ENCODE measurements at regions not wholly inside any gene's neighbourhood (a gene's known extent, or its start where the extent isn't known, plus 50 kb on each side); places are given as distances from the start of the nearest gene placed in this dataset.

- no peak overlapping the region for H3K4me3 ChIP-seq (ENCODE audit: low read length)
- no peaks in the 10 kb centered on the region for H3K9me3 ChIP-seq (ENCODE audit: control insufficient read depth, low read length)
- H3K27me3 ChIP-seq (ENCODE audit: control insufficient read depth, insufficient read depth, low read length) = no peaks in the 10 kb centered on the region
- H3K4me1 ChIP-seq (ENCODE audit: control insufficient read depth, insufficient read depth, low read length) = no peaks in the 10 kb centered on the region
- no peaks in the 10 kb centered on the region for H3K36me3 ChIP-seq (ENCODE audit: control insufficient read depth, insufficient read depth, low read length)
- H3K9ac ChIP-seq (ENCODE audit: low read length) = no peak overlapping the region
Observed at GRCh38 chr4:56102601-56103000, 153.9 kb downstream of the CEP135 start.

GRCh38 chr4:56099378-56099786 lies 150.6 kb downstream of the CEP135 start:
- Histone ChIP-seq H3K9ac (ENCODE audit: low read length) (no peak overlapping the region), H3K4me1 (ENCODE audit: control insufficient read depth, insufficient read depth, low read length) (no peaks in the 10 kb centered on the region), H3K4me3 (ENCODE audit: low read length) (no peak overlapping the region), H3K36me3 (ENCODE audit: control insufficient read depth, insufficient read depth, low read length) (no peaks in the 10 kb centered on the region), H3K27me3 (ENCODE audit: control insufficient read depth, insufficient read depth, low read length) (no peaks in the 10 kb centered on the region), H3K9me3 (ENCODE audit: control insufficient read depth, low read length) (no peaks in the 10 kb centered on the region)

- no peaks in the 10 kb centered on the region for H3K9me3 ChIP-seq (ENCODE audit: control insufficient read depth, low read length)
- H3K9ac ChIP-seq (ENCODE audit: low read length) = no peak overlapping the region
- H3K27me3 ChIP-seq (ENCODE audit: control insufficient read depth, insufficient read depth, low read length) = no peaks in the 10 kb centered on the region
- H3K4me1 ChIP-seq (ENCODE audit: control insufficient read depth, insufficient read depth, low read length) = no peaks in the 10 kb centered on the region
- no peaks in the 10 kb centered on the region for H3K36me3 ChIP-seq (ENCODE audit: control insufficient read depth, insufficient read depth, low read length)
- no peak overlapping the region for H3K4me3 ChIP-seq (ENCODE audit: low read length)
Observed at GRCh38 chr4:56093576-56093975, 144.8 kb downstream of the CEP135 start.

- no peak overlapping the region for H3K9ac ChIP-seq (ENCODE audit: low read length)
- no peaks in the 10 kb centered on the region for H3K27me3 ChIP-seq (ENCODE audit: control insufficient read depth, insufficient read depth, low read length)
- no peaks in the 10 kb centered on the region for H3K36me3 ChIP-seq (ENCODE audit: control insufficient read depth, insufficient read depth, low read length)
- no peaks in the 10 kb centered on the region for H3K9me3 ChIP-seq (ENCODE audit: control insufficient read depth, low read length)
- H3K4me3 ChIP-seq (ENCODE audit: low read length) = no peak overlapping the region
- no peaks in the 10 kb centered on the region for H3K4me1 ChIP-seq (ENCODE audit: control insufficient read depth, insufficient read depth, low read length)
Observed at GRCh38 chr4:56092540-56092939, 143.8 kb downstream of the CEP135 start.

- Histone ChIP-seq H3K9ac (ENCODE audit: low read length) (no peak overlapping the region), H3K4me1 (ENCODE audit: control insufficient read depth, insufficient read depth, low read length) (peaks cover 9% of the 10 kb centered on the region), H3K4me3 (ENCODE audit: low read length) (no peak overlapping the region), H3K9me3 (ENCODE audit: control insufficient read depth, low read length) (no peaks in the 10 kb centered on the region), H3K36me3 (ENCODE audit: control insufficient read depth, insufficient read depth, low read length) (no peaks in the 10 kb centered on the region), H3K27me3 (ENCODE audit: control insufficient read depth, insufficient read depth, low read length) (no peaks in the 10 kb centered on the region)
Observed at GRCh38 chr4:56086561-56086960, 137.8 kb downstream of the CEP135 start.

GRCh38 chr4:56086073-56086541 lies 137.4 kb downstream of the CEP135 start:
- Histone ChIP-seq H3K4me3 (ENCODE audit: low read length) (no peak overlapping the region), H3K4me1 (ENCODE audit: control insufficient read depth, insufficient read depth, low read length) (peaks cover 9% of the 10 kb centered on the region), H3K27me3 (ENCODE audit: control insufficient read depth, insufficient read depth, low read length) (no peaks in the 10 kb centered on the region)

GRCh38 chr4:56085275-56085674 lies 136.5 kb downstream of the CEP135 start:
- Histone ChIP-seq H3K4me1 (ENCODE audit: control insufficient read depth, insufficient read depth, low read length) (peaks cover 9% of the 10 kb centered on the region), H3K27me3 (ENCODE audit: control insufficient read depth, insufficient read depth, low read length) (no peaks in the 10 kb centered on the region), H3K36me3 (ENCODE audit: control insufficient read depth, insufficient read depth, low read length) (no peaks in the 10 kb centered on the region), H3K4me3 (ENCODE audit: low read length) (no peak overlapping the region), H3K9me3 (ENCODE audit: control insufficient read depth, low read length) (no peaks in the 10 kb centered on the region), H3K9ac (ENCODE audit: low read length) (no peak overlapping the region)

More at GRCh38 chr4:56086073-56086541, 137.4 kb downstream of the CEP135 start:
- Histone ChIP-seq H3K9me3 (ENCODE audit: control insufficient read depth, low read length) (no peaks in the 10 kb centered on the region), H3K9ac (ENCODE audit: low read length) (no peak overlapping the region), H3K36me3 (ENCODE audit: control insufficient read depth, insufficient read depth, low read length) (no peaks in the 10 kb centered on the region)

- Histone ChIP-seq H3K4me1 (ENCODE audit: control insufficient read depth, insufficient read depth, low read length) (peaks cover 9% of the 10 kb centered on the region), H3K4me3 (ENCODE audit: low read length) (no peak overlapping the region), H3K27me3 (ENCODE audit: control insufficient read depth, insufficient read depth, low read length) (no peaks in the 10 kb centered on the region), H3K9me3 (ENCODE audit: control insufficient read depth, low read length) (no peaks in the 10 kb centered on the region), H3K9ac (ENCODE audit: low read length) (no peak overlapping the region), H3K36me3 (ENCODE audit: control insufficient read depth, insufficient read depth, low read length) (no peaks in the 10 kb centered on the region)
Observed at GRCh38 chr4:56084851-56085250, 136.1 kb downstream of the CEP135 start.

Data from mucosa of stomach (tissue), 1 donor.